ENCODE measurements at regions not wholly inside any gene's neighbourhood (a gene's known extent, or its start where the extent isn't known, plus 50 kb on each side); places are given as distances from the start of the nearest gene placed in this dataset.

GRCh38 chr9:126146254-126147145, 180.1 kb upstream of the MVB12B start:
- intact Hi-C loops (cut with DNase I, micrococcal nuclease): no loop called here
- DNase-seq: peak; percentile 35 to 37
- peak; percentile 80 for ATAC-seq

GRCh38 chr9:126147186-126147935, 179.3 kb upstream of the MVB12B start:
- ATAC-seq (no peak), DNase-seq (no peak)
- intact Hi-C loops (cut with DNase I, micrococcal nuclease): no loop called here

GRCh38 chr9:126147936-126148870, 178.4 kb upstream of the MVB12B start:
- DNase-seq (no peak), ATAC-seq (no peak)
- intact Hi-C loops (cut with DNase I, micrococcal nuclease): no loop called here

- DNase-seq (no peak), ATAC-seq (no peak)
- intact Hi-C loops (cut with DNase I, micrococcal nuclease): no loop called here
Observed at GRCh38 chr9:126148994-126149393, 177.6 kb upstream of the MVB12B start.

GRCh38 chr9:126149661-126150060, 177.0 kb upstream of the MVB12B start:
- ATAC-seq (no peak), DNase-seq (no peak)
- intact Hi-C loops (cut with DNase I, micrococcal nuclease): no loop called here

GRCh38 chr9:126150411-126151030, 176.1 kb upstream of the MVB12B start:
- ATAC-seq (no peak), DNase-seq (no peak)
- intact Hi-C loops (cut with DNase I, micrococcal nuclease): no loop called here

- intact Hi-C loops (cut with DNase I, micrococcal nuclease): no loop called here
- DNase-seq: peak; percentile 36 to 69
- ATAC-seq: peak; percentile 63
Observed at GRCh38 chr9:126151031-126151685, 175.5 kb upstream of the MVB12B start.

GRCh38 chr9:126151686-126152134, 174.9 kb upstream of the MVB12B start:
- peak; percentile 72 for ATAC-seq
- DNase-seq: no peak
- intact Hi-C loops (cut with DNase I, micrococcal nuclease): no loop called here

GRCh38 chr9:126152622-126153362, 173.8 kb upstream of the MVB12B start:
- DNase-seq (no peak), ATAC-seq (no peak)
- intact Hi-C loops (cut with DNase I, micrococcal nuclease): no loop called here

- intact Hi-C loops (cut with DNase I, micrococcal nuclease): no loop called here
- DNase-seq (no peak), ATAC-seq (no peak)
Observed at GRCh38 chr9:126153382-126153781, 173.2 kb upstream of the MVB12B start.

- DNase-seq (no peak), ATAC-seq (no peak)
- intact Hi-C loops (cut with DNase I, micrococcal nuclease): no loop called here
Observed at GRCh38 chr9:126154182-126154827, 172.3 kb upstream of the MVB12B start.

- no peak for ATAC-seq
- intact Hi-C loops (cut with DNase I, micrococcal nuclease): no loop called here
Observed at GRCh38 chr9:126154869-126155268, 171.8 kb upstream of the MVB12B start.

GRCh38 chr9:126155756-126156664, 170.6 kb upstream of the MVB12B start:
- intact Hi-C loops (cut with DNase I, micrococcal nuclease): no loop called here
- ATAC-seq (no peak), DNase-seq (no peak)

More at GRCh38 chr9:126154869-126155268, 171.8 kb upstream of the MVB12B start:
- no peak for DNase-seq

- ATAC-seq (no peak), DNase-seq (no peak)
- intact Hi-C loops (cut with DNase I, micrococcal nuclease): no loop called here
Observed at GRCh38 chr9:126156898-126157297, 169.7 kb upstream of the MVB12B start.

GRCh38 chr9:126157423-126157822, 169.2 kb upstream of the MVB12B start:
- intact Hi-C loops (cut with DNase I, micrococcal nuclease): no loop called here
- ATAC-seq (no peak), DNase-seq (no peak)
